ENCODE measurements at regions not wholly inside any gene's neighbourhood (a gene's known extent, or its start where the extent isn't known, plus 50 kb on each side); places are given as distances from the start of the nearest gene placed in this dataset.

- no peak overlapping the region for H3K4me3 Mint-ChIP-seq
- no peak overlapping the region for H3K9ac ChIP-seq (ENCODE audit: extremely low read depth, low read length, poor library complexity, severe bottlenecking)
Measured at GRCh38 chr9:30075451-30076199, 2308.8 kb upstream of the ACO1 start.

GRCh38 chr9:30078195-30078594 is 2306.2 kb upstream of the ACO1 start:
- H3K9ac ChIP-seq (ENCODE audit: extremely low read depth, low read length, poor library complexity, severe bottlenecking) = no peak overlapping the region
- peaks cover 5% of the 10 kb centered on the region for H3K9me3 ChIP-seq (ENCODE audit: control insufficient read depth, low read length)
- Mint-ChIP-seq H3K4me3 (no peak overlapping the region), H3K9me3 (no peaks in the 10 kb centered on the region), H3K27me3 (ENCODE audit: insufficient read depth) (no peaks in the 10 kb centered on the region), H3K4me1 (no peaks in the 10 kb centered on the region), H3K36me3 (ENCODE audit: low read depth) (no peaks in the 10 kb centered on the region), H3K27ac (no peak overlapping the region)
- no peaks in the 10 kb centered on the region for H3K4me1 ChIP-seq (ENCODE audit: control insufficient read depth, insufficient read depth, low read length)
- H3K27me3 ChIP-seq (ENCODE audit: control insufficient read depth, insufficient read depth, low read length, poor library complexity, severe bottlenecking) = no peaks in the 10 kb centered on the region
- H3K27ac ChIP-seq (ENCODE audit: low read depth, low read length) = no peak overlapping the region
- 98 to 100% methylated on average over 1 to 2 of the region's 2 CpGs for whole genome bisulfite sequencing, 2 experiments (ENCODE audit: insufficient coverage in 1 of 2, insufficient read length in 1 of 2)
- H3K4me3 ChIP-seq (ENCODE audit: low read length) = no peak overlapping the region
- no peak for DNase-seq
- no peak for TF ChIP-seq CTCF (conservative IDR thresholded peaks at IDR 0.05)
- H3K36me3 ChIP-seq (ENCODE audit: control insufficient read depth, insufficient read depth, low read length) = no peaks in the 10 kb centered on the region

More at GRCh38 chr9:30075451-30076199, 2308.8 kb upstream of the ACO1 start:
- Histone ChIP-seq H3K4me1 (ENCODE audit: control insufficient read depth, insufficient read depth, low read length) (no peaks in the 10 kb centered on the region), H3K4me3 (ENCODE audit: low read length) (no peak overlapping the region), H3K36me3 (ENCODE audit: control insufficient read depth, insufficient read depth, low read length) (no peaks in the 10 kb centered on the region), H3K9me3 (ENCODE audit: control insufficient read depth, low read length) (peaks cover 5% of the 10 kb centered on the region), H3K27me3 (ENCODE audit: control insufficient read depth, insufficient read depth, low read length, poor library complexity, severe bottlenecking) (no peaks in the 10 kb centered on the region), H3K27ac (ENCODE audit: low read depth, low read length) (no peak overlapping the region)
- Mint-ChIP-seq H3K27ac (no peak overlapping the region), H3K27me3 (ENCODE audit: insufficient read depth) (no peaks in the 10 kb centered on the region), H3K4me1 (no peaks in the 10 kb centered on the region), H3K9me3 (no peaks in the 10 kb centered on the region), H3K36me3 (ENCODE audit: low read depth) (no peaks in the 10 kb centered on the region)
- no peak for DNase-seq
- TF ChIP-seq CTCF (conservative IDR thresholded peaks at IDR 0.05) = no peak
- 58 to 71% methylated on average over 2 to 3 of the region's 3 CpGs for WGBS, 2 experiments (ENCODE audit: insufficient coverage in 1 of 2, insufficient read length in 1 of 2)

- Mint-ChIP-seq H3K9me3 (no peaks in the 10 kb centered on the region), H3K4me1 (no peaks in the 10 kb centered on the region), H3K27me3 (ENCODE audit: insufficient read depth) (no peaks in the 10 kb centered on the region), H3K36me3 (ENCODE audit: low read depth) (no peaks in the 10 kb centered on the region), H3K27ac (no peak overlapping the region), H3K4me3 (no peak overlapping the region)
- Histone ChIP-seq H3K4me1 (ENCODE audit: control insufficient read depth, insufficient read depth, low read length) (no peaks in the 10 kb centered on the region), H3K9me3 (ENCODE audit: control insufficient read depth, low read length) (no peaks in the 10 kb centered on the region), H3K27ac (ENCODE audit: low read depth, low read length) (no peak overlapping the region), H3K4me3 (ENCODE audit: low read length) (no peak overlapping the region), H3K27me3 (ENCODE audit: control insufficient read depth, insufficient read depth, low read length, poor library complexity, severe bottlenecking) (no peaks in the 10 kb centered on the region), H3K36me3 (ENCODE audit: control insufficient read depth, insufficient read depth, low read length) (no peaks in the 10 kb centered on the region), H3K9ac (ENCODE audit: extremely low read depth, low read length, poor library complexity, severe bottlenecking) (no peak overlapping the region)
- no peak for TF ChIP-seq CTCF (conservative IDR thresholded peaks at IDR 0.05)
- WGBS, 2 experiments (ENCODE audit: insufficient coverage in 1 of 2, insufficient read length in 1 of 2) = 75 to 94% methylated on average over 2 to 5 of the region's 5 CpGs
- DNase-seq = no peak
Measured at GRCh38 chr9:30089428-30089827, 2295.0 kb upstream of the ACO1 start.
